Umbilical cord (tissue), 1 donor: ENCODE measurements at regions not wholly inside any gene's neighbourhood (a gene's known extent, or its start where the extent isn't known, plus 50 kb on each side); places are given as distances from the start of the nearest gene placed in this dataset.

Experiments
- DNase-seq: peaks from one replicate; pipeline ENCODE4 v3.0.0-alpha.2; 2015; ENCODE audit warnings: low spot score

DNA sequence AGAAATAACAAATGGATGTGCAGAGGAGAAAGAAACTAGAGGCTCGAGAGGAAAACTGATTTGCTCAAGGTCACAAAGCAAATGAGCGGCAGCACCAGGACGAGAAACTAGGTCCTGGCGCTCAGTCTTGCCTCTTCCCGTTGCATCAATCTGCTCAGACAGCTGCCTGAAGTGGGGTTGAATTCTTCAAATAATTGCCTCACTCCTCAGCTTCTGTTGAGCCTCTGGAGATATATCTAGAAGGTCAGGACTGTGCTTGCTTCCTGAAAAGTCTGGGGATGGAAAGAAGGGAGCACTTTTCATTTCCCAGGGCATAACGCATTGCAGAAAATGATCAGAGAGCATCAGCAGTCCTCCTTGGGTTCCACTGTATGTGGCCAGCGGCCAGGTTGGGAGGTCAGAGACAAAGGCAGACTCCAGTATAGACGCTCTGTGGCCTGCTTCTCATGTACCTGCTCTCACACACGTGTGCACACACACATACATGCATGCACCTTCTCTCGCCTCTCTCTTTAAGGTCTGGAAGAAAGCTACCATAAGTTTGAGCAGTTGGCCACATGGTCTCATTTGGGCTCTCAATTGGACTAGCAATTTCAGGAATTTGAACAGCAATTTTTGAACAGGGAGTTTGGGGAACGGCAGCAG, 83.7 kb upstream of the DUSP5 start:
- no peak for DNase-seq

GRCh38 chr10:110414548-110415309, 83.0 kb upstream of the DUSP5 start:
- DNase-seq = no peak

GRCh38 chr10:110415809-110416208, 81.9 kb upstream of the DUSP5 start:
- no peak for DNase-seq

GRCh38 chr10:110416776-110417711, 80.7 kb upstream of the DUSP5 start:
- no peak for DNase-seq

- DNase-seq = no peak
Measured at GRCh38 chr10:110418218-110418617, 79.5 kb upstream of the DUSP5 start.

GRCh38 chr10:110419265-110419664, 78.4 kb upstream of the DUSP5 start:
- no peak for DNase-seq

DNA sequence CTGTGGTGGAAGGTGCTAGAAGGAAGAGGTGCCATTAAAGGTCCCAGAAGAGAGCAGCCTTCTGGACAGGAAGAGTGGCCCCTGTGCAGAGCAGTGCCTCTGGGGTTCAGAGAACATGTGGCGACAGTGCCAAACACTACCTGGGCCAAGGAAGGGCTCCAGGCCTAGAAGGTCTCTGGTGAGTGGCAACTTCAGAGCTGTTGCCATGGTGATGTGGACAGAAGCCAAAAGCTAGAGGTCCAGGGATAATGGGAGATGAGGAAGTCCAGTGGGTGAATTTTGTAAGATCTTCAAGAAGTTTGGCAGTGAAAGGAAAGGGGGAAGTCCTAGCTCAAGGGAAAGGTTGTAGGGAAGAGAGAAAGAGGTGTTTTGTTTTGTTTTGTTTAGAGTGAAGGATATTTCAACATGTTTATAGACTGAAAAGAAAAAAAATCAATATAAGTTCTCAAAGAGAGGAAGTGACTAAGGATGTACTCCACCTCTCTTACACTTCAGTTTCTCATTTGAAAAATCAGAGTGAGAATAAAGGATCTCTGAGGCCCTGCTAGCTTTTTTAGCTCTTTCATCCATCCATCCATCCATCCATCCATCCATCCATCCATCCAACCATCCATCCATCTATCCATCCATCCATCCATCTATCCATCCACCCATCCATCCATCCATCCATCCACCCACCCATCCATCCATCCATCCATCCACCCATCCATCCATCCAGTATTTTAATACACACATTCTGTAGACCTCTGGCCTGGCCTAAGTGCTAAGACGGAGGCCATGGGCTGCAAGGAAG, 77.1 kb upstream of the DUSP5 start:
- no peak for DNase-seq

DNA sequence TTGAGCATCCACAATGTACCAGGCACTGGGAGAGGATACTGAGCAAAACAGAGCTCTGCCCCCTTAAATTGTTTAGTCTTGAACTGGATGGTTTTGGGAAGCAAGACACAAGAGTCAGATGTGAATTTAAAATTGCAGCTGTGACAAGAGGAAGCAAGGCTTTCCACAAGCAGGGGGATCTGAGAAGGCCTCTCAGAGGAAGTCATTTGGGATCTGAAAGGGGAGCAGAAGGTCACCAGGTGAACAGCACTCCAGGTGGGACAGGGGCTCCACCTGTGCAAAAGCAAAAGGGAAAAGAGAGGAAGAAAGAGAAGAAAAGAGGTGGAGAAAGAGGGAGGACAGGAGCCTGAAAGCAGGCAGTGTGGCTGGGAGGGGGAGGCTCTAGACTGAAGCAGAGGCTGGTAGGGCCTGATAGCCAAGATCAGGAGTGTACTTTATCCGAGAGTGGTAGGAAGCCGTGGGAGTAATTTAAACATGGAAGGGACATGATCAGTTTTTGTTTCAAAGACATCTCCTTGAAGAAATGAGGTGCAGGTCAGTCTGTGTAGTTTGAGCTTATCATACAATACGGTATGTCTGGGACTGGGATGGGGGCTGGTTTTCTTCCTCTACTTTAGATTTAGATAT, 76.1 kb upstream of the DUSP5 start:
- no peak for DNase-seq

DNA sequence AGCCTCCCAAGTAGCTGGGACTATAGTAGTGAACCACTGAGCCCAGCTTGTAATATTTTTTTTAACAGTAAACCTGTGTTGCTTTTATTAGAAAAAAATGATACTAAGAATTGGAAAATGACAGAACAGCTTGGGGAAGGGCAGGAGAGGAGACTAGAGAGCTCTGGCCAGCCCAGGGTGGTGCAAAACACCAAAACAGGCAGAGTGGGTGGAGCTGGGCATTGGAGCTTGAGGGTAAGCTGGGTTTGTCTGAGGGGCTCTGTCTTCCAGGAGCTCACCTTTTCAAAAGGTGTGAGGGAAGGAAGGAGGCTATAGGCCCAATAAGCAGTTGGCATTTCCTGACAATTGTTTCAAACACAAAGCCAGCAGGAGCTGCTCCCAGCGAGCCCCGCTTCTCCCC, 75.2 kb upstream of the DUSP5 start:
- DNase-seq = no peak

DNA sequence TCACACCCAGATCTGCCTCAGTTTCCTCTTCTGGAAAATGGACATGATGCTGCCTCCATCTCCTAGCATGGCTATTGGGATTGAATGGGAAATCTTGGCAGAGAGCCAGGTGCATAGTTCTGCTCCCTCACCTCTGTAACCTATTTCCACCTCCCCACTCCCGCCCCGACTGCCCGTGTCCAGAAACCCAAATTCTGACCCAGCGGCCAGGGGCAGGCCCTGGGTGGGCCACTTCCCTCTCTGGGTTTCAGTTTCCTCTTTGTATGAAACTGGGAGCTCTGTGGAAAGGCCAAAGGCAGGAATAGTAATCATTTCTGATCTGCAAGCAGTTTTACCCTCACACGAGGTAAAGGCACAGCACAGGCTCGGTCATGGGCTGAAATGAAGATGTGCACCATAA, 74.1 kb upstream of the DUSP5 start:
- DNase-seq = peak; percentile 27

GRCh38 chr10:110425684-110426293, 71.9 kb upstream of the DUSP5 start:
- DNase-seq = no peak

DNA sequence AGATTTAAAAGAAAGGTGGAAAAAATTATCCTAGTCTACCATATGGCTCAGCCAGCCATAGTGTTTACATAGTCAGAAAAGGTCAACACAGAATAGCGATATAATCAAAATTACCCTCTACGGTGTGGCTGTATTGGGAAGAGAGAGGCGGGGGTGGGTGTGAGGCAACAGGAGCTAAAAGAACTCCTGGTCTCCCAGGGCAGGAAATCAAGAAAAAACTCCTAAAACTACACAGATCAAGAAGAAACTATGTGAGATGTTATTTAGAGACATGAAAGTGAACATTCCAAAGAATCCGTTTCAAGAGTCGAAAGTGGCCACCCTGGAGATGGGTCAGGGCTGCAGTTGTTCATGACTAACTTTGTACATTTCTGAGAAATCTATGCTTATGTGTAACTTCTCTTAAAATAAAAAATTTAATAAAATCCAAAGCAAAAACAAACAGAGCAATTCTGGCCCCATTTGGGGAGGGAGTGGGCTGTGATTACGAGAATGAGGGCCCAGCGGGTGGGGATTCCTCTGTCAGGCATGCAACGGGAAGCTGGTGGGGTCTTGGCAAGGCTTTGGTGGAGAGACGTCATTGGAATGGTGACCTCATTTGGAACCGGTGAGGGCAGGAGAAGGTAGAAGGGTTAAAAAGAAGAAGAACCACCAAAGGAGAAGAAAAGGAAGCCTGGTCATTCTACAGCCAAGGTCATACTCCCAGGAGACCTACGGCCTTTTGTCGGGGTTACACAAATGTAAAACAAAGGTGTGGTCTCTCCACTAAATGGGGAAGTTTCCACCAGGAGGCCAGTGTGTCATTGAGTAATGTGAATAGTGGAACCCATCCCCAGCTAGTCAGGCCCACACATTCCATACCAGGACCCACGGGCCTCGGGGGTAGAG, 71.2 kb upstream of the DUSP5 start:
- DNase-seq = peak; percentile 42

GRCh38 chr10:110429301-110429700, 68.4 kb upstream of the DUSP5 start:
- DNase-seq = no peak

GRCh38 chr10:110430340-110431273, 67.1 kb upstream of the DUSP5 start:
- no peak for DNase-seq

DNA sequence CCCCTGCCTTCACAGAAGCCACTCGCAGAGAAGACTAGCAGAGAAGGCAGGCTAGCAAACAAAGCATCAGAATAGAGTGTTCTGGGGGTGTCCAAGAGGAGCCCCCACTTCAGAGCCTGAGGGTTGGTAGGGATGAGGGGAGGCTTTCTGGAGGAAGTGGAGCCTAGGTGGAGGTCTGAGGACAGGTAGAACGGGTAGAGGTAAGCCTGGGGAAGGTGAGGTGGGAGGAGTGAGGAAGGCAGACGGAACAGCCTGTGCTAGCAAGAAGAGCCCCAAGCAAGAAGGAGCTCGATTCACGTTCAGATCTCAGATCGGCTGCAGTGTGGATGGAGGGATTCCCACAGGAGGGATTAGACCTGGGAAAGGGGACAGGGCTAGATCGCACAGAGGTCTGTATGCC, 66.0 kb upstream of the DUSP5 start:
- no peak for DNase-seq

DNA sequence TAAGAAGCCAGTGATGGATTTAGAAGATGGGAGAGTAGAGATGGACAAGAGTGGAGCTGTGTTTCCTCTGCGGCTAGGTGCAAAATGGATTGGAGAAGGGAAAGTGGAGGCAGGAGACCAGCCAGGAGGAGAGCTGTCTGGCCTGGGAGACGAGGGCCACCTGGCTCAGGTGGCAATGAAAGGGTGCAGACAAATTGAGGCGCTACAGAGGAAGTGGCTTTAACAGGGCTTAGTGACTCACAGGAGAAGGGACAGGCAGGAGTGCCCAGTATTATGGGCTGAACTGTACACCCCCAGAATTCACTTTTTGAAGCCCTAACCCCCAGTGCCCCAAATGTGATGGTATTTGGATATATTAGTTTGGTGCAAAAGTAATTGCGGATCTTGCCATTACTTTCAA, 65.6 kb upstream of the DUSP5 start:
- DNase-seq = no peak

DNA sequence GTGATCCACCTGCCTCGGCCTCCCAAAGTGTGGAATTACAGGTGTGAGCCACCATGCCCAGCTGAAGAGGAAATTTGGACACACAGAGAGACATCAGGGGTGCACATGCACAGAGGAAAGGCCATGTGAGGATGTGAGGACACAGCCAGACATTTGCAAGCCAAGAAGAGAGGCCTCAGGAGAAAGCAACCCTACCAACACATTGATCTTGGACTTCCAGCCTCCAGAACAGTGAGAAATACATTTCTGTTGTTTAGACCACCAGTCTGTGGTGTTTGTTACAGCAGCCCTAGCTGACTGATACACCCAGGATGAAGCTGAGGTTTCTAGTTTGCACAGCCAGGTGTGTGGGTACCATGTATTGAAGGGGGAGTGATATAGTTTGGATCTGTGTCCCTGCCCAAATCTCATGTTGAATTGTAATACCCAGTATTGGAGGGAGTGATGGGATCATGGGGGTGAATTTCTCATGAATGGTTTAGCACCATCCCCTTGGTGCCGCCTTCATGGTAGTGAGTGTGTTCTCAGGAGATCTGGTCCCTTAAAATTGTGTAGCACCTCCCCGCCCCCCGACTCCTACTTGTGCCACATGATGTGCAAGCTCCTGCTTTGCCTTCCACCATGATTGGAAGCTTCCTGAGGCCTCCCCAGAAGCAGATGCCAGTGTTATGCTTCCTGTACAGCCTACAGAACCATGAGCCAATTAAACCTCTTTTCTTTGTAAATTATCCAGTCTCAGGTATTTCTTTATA, 64.7 kb upstream of the DUSP5 start:
- DNase-seq = no peak

- no peak for DNase-seq
Measured at GRCh38 chr10:110433740-110434139, 64.0 kb upstream of the DUSP5 start.
